ENCODE measurements at regions not wholly inside any gene's neighbourhood (a gene's known extent, or its start where the extent isn't known, plus 50 kb on each side); places are given as distances from the start of the nearest gene placed in this dataset.

DNA sequence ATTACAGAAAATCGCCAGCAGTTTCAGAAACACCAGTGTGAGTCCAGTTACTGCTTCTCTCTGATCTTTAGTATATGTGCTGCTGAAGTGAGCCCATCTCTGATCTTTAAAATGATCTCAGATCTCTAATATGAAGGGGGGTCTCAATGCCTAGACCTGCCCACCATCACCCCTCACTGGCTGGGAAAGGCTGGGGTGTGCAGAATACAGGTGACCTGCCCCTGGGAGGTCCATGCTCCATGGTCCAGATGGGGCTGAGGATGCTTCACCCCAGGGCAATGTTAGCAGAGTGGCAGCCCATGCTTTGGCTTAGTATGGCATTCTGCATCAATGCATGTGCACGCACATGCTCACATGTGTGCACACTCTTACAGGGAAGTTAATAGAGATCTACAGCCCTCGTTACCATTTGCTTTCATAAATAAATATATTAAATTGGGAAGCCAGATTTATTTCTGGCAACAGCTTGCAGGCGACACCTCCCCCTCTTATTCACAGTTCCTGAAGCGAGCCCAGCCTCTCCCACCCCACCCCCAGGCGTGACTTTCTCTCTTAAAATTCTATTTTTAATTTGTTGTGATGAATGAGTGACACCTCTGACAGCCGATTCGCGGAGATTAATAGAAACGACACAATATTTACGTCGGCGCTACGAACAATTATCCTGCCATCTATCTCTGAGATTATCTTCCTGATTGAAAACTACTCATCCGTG, 104.7 kb upstream of the ESRRB start:
- Histone ChIP-seq H3K4me1 (ENCODE audit: control insufficient read depth in 1 of 2, insufficient read depth in 2 of 2, low read length in 2 of 2) (no peaks in the 10 kb centered on the region), H3K14ac (ENCODE audit: low read length) (no peak overlapping the region), H3K79me1 (ENCODE audit: low read length) (no peaks in the 10 kb centered on the region), H3K4ac (ENCODE audit: low read depth, low read length) (no peak overlapping the region), H2BK12ac (ENCODE audit: low read length) (no peak overlapping the region), H3K4me3 (ENCODE audit: low read depth, low read length) (no peak overlapping the region), H2AK5ac (ENCODE audit: low read length) (no peak overlapping the region), H2BK5ac (ENCODE audit: low read depth, low read length, poor library complexity) (no peak overlapping the region), H3K18ac (ENCODE audit: low read length) (no peak overlapping the region), H2BK120ac (ENCODE audit: insufficient read depth, low read length, poor library complexity) (no peak overlapping the region), H4K91ac (ENCODE audit: low read depth, low read length) (no peak overlapping the region), H3K27ac (ENCODE audit: low read depth, low read length) (no peak overlapping the region), H3K79me2 (ENCODE audit: control insufficient read depth, insufficient read depth, low read length, poor library complexity) (no peaks in the 10 kb centered on the region), H3K9ac (ENCODE audit: low read length) (no peak overlapping the region), H3K4me2 (ENCODE audit: low read length) (no peak overlapping the region), H4K12ac (ENCODE audit: low read depth, low read length) (no peak overlapping the region), H3K27me3 (ENCODE audit: insufficient read depth, low read length) (no peaks in the 10 kb centered on the region), H2AFZ (ENCODE audit: insufficient read depth, low read length, poor library complexity) (no peak overlapping the region), H3K23ac (ENCODE audit: low read length) (no peak overlapping the region), H4K8ac (ENCODE audit: low read depth, low read length) (no peak overlapping the region), H3K36me3 (ENCODE audit: control insufficient read depth in 1 of 2, insufficient read depth in 2 of 2, low read length in 2 of 2) (no peaks in the 10 kb centered on the region), H3K9me3 (ENCODE audit: insufficient read depth, low read depth, low read length) (no peaks in the 10 kb centered on the region)
- no CpG with 5 or more reads among the region's 15 CpGs for WGBS (ENCODE audit: extremely low coverage, insufficient coverage, insufficient read length)
- no peak for DNase-seq

DNA sequence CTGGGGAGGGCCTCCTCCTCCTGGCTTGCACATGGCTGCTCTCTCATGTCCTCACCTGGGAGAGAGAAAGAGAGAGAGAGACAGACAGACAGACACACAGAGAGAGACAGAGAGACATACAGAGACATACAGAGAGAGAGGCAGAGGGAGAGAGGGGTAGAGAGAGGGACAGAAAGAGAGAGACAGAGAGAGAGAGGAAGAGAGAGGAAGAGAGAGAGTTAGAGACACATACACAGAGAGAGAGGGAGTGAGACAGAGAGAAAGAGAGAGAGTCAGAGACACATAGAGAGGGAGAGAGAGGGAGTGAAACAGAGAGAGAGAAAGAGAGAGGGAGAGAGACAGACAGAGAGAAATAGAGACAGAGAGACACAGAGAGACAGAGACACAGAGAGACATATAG, 103.6 kb upstream of the ESRRB start:
- Histone ChIP-seq H2BK120ac (ENCODE audit: insufficient read depth, low read length, poor library complexity) (no peak overlapping the region), H3K9me3 (ENCODE audit: insufficient read depth, low read depth, low read length) (no peaks in the 10 kb centered on the region), H2AFZ (ENCODE audit: insufficient read depth, low read length, poor library complexity) (no peak overlapping the region), H3K4me1 (ENCODE audit: control insufficient read depth in 1 of 2, insufficient read depth in 2 of 2, low read length in 2 of 2) (no peaks in the 10 kb centered on the region), H4K12ac (ENCODE audit: low read depth, low read length) (no peak overlapping the region), H3K4me3 (ENCODE audit: low read depth, low read length) (no peak overlapping the region), H2AK5ac (ENCODE audit: low read length) (no peak overlapping the region), H3K27ac (ENCODE audit: low read depth, low read length) (no peak overlapping the region), H3K36me3 (ENCODE audit: control insufficient read depth in 1 of 2, insufficient read depth in 2 of 2, low read length in 2 of 2) (no peaks in the 10 kb centered on the region), H4K91ac (ENCODE audit: low read depth, low read length) (no peak overlapping the region), H3K79me1 (ENCODE audit: low read length) (no peaks in the 10 kb centered on the region), H3K18ac (ENCODE audit: low read length) (no peak overlapping the region), H2BK12ac (ENCODE audit: low read length) (no peak overlapping the region), H3K9ac (ENCODE audit: low read length) (no peak overlapping the region), H4K8ac (ENCODE audit: low read depth, low read length) (no peak overlapping the region), H3K79me2 (ENCODE audit: control insufficient read depth, insufficient read depth, low read length, poor library complexity) (no peaks in the 10 kb centered on the region), H3K4ac (ENCODE audit: low read depth, low read length) (no peak overlapping the region), H3K14ac (ENCODE audit: low read length) (no peak overlapping the region), H2BK5ac (ENCODE audit: low read depth, low read length, poor library complexity) (no peak overlapping the region), H3K23ac (ENCODE audit: low read length) (no peak overlapping the region), H3K4me2 (ENCODE audit: low read length) (no peak overlapping the region), H3K27me3 (ENCODE audit: insufficient read depth, low read length) (no peaks in the 10 kb centered on the region)
- no peak for DNase-seq

DNA sequence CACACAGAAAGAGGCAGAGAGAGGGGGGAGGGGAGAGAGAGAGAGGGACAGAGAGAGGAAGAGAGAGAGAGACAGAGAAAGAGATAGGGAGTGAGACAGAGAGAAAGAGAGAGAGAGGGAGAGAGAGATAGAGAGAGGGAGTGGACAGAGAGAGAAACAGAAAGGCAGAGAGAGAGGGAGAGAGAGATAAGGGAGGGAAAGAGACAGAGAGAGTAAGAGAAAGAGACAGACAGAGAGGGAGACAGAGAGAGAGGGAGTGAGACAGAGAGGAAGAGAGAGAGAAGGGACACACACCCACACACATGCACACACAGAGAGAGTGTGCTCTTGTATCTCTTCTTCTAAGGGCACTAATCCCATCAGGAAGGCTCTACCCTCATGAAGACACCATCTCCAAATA, 103.2 kb upstream of the ESRRB start:
- Histone ChIP-seq H3K9me3 (ENCODE audit: insufficient read depth, low read depth, low read length) (no peaks in the 10 kb centered on the region), H4K8ac (ENCODE audit: low read depth, low read length) (no peak overlapping the region), H4K12ac (ENCODE audit: low read depth, low read length) (no peak overlapping the region), H3K27ac (ENCODE audit: low read depth, low read length) (no peak overlapping the region), H3K27me3 (ENCODE audit: insufficient read depth, low read length) (no peaks in the 10 kb centered on the region), H4K91ac (ENCODE audit: low read depth, low read length) (no peak overlapping the region), H3K4me2 (ENCODE audit: low read length) (no peak overlapping the region), H3K4me1 (ENCODE audit: control insufficient read depth in 1 of 2, insufficient read depth in 2 of 2, low read length in 2 of 2) (no peaks in the 10 kb centered on the region), H2AK5ac (ENCODE audit: low read length) (no peak overlapping the region), H2BK12ac (ENCODE audit: low read length) (no peak overlapping the region), H3K14ac (ENCODE audit: low read length) (no peak overlapping the region), H2BK120ac (ENCODE audit: insufficient read depth, low read length, poor library complexity) (no peak overlapping the region), H3K18ac (ENCODE audit: low read length) (no peak overlapping the region), H3K9ac (ENCODE audit: low read length) (no peak overlapping the region), H2AFZ (ENCODE audit: insufficient read depth, low read length, poor library complexity) (no peak overlapping the region), H3K79me1 (ENCODE audit: low read length) (no peaks in the 10 kb centered on the region), H3K23ac (ENCODE audit: low read length) (no peak overlapping the region), H3K79me2 (ENCODE audit: control insufficient read depth, insufficient read depth, low read length, poor library complexity) (no peaks in the 10 kb centered on the region), H2BK5ac (ENCODE audit: low read depth, low read length, poor library complexity) (no peak overlapping the region), H3K4ac (ENCODE audit: low read depth, low read length) (no peak overlapping the region), H3K4me3 (ENCODE audit: low read depth, low read length) (no peak overlapping the region), H3K36me3 (ENCODE audit: control insufficient read depth in 1 of 2, insufficient read depth in 2 of 2, low read length in 2 of 2) (no peaks in the 10 kb centered on the region)
- DNase-seq: no peak

DNA sequence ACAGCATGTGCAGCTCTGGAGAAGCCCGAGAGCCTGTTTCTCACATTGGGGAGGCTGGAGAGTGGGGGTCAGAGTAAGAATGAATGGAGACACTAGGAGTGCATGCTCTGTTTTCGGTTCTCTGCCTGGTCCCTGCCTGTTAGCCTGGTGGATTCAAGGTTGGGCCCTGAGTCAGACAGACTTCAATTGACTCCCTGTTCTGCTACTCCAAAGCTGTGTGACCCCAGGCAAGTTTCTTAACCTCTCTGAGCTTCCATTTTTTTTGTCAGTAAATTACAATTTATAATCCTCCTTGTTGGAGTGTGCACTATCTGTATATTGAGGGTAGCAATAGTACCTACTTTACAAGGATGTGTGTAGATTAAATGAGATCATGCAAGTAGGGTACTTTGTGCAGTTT, 102.6 kb upstream of the ESRRB start:
- Histone ChIP-seq H2AK5ac (ENCODE audit: low read length) (no peak overlapping the region), H3K14ac (ENCODE audit: low read length) (no peak overlapping the region), H3K9ac (ENCODE audit: low read length) (no peak overlapping the region), H4K8ac (ENCODE audit: low read depth, low read length) (no peak overlapping the region), H3K18ac (ENCODE audit: low read length) (no peak overlapping the region), H2AFZ (ENCODE audit: insufficient read depth, low read length, poor library complexity) (no peak overlapping the region), H3K9me3 (ENCODE audit: insufficient read depth, low read depth, low read length) (no peaks in the 10 kb centered on the region), H3K4me3 (ENCODE audit: low read depth, low read length) (no peak overlapping the region), H4K12ac (ENCODE audit: low read depth, low read length) (no peak overlapping the region), H2BK12ac (ENCODE audit: low read length) (no peak overlapping the region), H3K27ac (ENCODE audit: low read depth, low read length) (no peak overlapping the region), H3K4me2 (ENCODE audit: low read length) (no peak overlapping the region), H3K27me3 (ENCODE audit: insufficient read depth, low read length) (no peaks in the 10 kb centered on the region), H2BK5ac (ENCODE audit: low read depth, low read length, poor library complexity) (no peak overlapping the region), H3K79me2 (ENCODE audit: control insufficient read depth, insufficient read depth, low read length, poor library complexity) (no peaks in the 10 kb centered on the region), H4K91ac (ENCODE audit: low read depth, low read length) (no peak overlapping the region), H3K4me1 (ENCODE audit: control insufficient read depth in 1 of 2, insufficient read depth in 2 of 2, low read length in 2 of 2) (no peaks in the 10 kb centered on the region), H3K36me3 (ENCODE audit: control insufficient read depth in 1 of 2, insufficient read depth in 2 of 2, low read length in 2 of 2) (no peaks in the 10 kb centered on the region), H3K23ac (ENCODE audit: low read length) (no peak overlapping the region), H2BK120ac (ENCODE audit: insufficient read depth, low read length, poor library complexity) (no peak overlapping the region), H3K79me1 (ENCODE audit: low read length) (no peaks in the 10 kb centered on the region), H3K4ac (ENCODE audit: low read depth, low read length) (no peak overlapping the region)
- no CpG with 5 or more reads among the region's 2 CpGs for WGBS (ENCODE audit: extremely low coverage, insufficient coverage, insufficient read length)
- no peak for DNase-seq

All from trophoblast cell (in vitro differentiated cells and primary cell).